C4-2B (cell line): ENCODE measurements at regions not wholly inside any gene's neighbourhood (a gene's known extent, or its start where the extent isn't known, plus 50 kb on each side); places are given as distances from the start of the nearest gene placed in this dataset.
"Not testable (repeated sequence)": the region's sequence is repeated elsewhere in the genome, so short reads cannot be mapped to it uniquely, and the experiment has no call there.

Experiments
- H3K27ac ChIP-seq: fragments of 450-650 bp; 2 replicates; pipeline ENCODE4 v1.5.1; 2017
- CTCF ChIP-seq: fragments of 450-650 bp; conservative IDR thresholded peaks from 2 replicates; pipeline ENCODE4 v1.5.1; 2017; ENCODE audit warnings: mild to moderate bottlenecking
- ZFX ChIP-seq: fragments of 450-650 bp; IDR thresholded peaks from 2 replicates; pipeline ENCODE4 v1.6.1; 2017

DNA sequence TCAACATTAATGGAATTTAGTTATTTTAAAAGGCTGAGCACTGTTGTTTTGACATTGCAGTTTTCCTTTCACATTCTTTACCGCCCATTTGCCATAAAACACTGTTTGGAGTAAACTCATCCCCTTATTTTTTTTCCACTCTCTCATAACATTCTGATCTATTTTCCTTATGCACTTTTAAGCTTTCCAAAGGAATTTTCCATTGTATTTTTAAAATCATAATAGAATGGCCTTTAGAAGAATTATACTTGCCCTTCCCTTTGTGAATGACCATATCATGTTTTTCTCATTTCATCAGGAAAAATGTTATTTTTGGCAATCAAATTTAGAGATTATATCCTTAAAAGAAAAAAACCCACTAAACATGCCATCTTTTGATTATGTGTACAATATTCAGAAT, 1074.2 kb downstream of the STIM2 start:
- no peak for TF ChIP-seq ZFX
- H3K27ac ChIP-seq = no peak overlapping the region

- TF ChIP-seq ZFX (no peak), CTCF (no peak)
- no peak overlapping the region for H3K27ac ChIP-seq
Measured at GRCh38 chr4:27946799-27947198, 1086.2 kb downstream of the STIM2 start.

DNA sequence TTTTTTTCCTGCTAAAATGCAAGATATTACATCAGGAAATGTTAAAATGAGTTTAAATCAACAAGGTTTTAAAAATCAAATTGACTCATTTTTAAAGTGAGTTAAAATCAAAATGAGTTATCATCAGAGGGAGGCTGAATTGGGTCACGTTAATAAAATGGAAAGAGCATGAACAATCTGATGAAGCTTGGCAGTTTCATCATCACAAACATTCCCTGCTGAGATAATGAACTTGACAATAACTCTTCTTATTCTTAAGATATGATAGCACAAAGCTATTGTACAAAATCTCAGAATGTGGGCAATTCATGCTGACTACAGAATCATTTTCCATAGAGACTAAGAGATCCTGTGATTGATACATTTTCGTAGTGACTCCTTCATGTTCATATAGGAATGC, 1086.7 kb downstream of the STIM2 start:
- no peak overlapping the region for H3K27ac ChIP-seq
- TF ChIP-seq CTCF (no peak), ZFX (no peak)

- no peak overlapping the region for H3K27ac ChIP-seq
- TF ChIP-seq ZFX (no peak), CTCF (no peak)
Measured at GRCh38 chr4:27964095-27964494, 1103.5 kb downstream of the STIM2 start.

GRCh38 chr4:27966664-27967063, 1106.0 kb downstream of the STIM2 start:
- TF ChIP-seq ZFX (no peak), CTCF (no peak)
- H3K27ac ChIP-seq = no peak overlapping the region

- TF ChIP-seq ZFX (no peak), CTCF (no peak)
- no peak overlapping the region for H3K27ac ChIP-seq
Measured at GRCh38 chr4:27973056-27973455, 1112.4 kb downstream of the STIM2 start.

- no peak for TF ChIP-seq CTCF
- no peak for TF ChIP-seq ZFX
- no peak overlapping the region for H3K27ac ChIP-seq
Measured at GRCh38 chr4:27973700-27974099, 1113.1 kb downstream of the STIM2 start.

DNA sequence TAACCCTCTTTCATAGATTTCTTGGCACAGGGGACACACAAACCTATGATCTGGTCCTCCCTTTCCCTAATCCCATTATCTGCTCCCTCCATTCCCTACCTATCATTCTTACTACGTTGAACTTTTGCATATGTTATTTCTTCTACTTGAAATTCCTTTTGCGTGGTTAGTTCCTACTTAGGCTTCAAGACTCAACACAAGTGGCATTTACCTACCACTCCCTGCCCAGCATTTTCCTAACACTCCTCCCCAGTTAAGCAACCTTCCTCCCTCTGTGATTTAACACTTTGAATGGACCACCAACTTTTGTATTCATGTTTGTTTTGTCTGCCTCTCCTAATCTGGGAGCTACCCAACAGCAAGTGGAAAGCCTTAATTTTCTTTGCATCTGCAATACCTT, 1113.7 kb downstream of the STIM2 start:
- no peak for TF ChIP-seq CTCF
- TF ChIP-seq ZFX = no peak

DNA sequence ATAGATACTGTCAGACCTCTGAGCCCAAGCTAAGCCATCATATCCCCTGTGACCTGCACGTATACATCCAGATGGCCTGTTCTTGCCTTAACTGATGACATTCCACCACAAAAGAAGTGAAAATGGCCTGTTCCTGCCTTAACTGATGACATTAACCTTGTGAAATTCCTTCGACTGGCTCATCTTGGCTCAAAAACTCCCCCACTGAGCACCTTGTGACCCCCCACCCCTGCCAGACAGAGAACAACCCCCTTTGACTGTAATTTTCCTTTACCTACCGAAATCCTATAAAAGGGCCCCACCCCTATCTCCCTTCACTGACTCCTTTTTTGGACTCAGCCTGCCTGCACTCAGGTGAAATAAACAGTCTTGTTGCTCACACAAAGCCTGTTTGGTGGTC, 1114.2 kb downstream of the STIM2 start:
- H3K27ac ChIP-seq = not testable (repeated sequence)

More for the DNA sequence above, 1113.7 kb downstream of the STIM2 start:
- no peak overlapping the region for H3K27ac ChIP-seq

- not testable (repeated sequence) for H3K27ac ChIP-seq
Measured at GRCh38 chr4:27978427-27979109, 1117.9 kb downstream of the STIM2 start.
